ENCODE measurements at regions not wholly inside any gene's neighbourhood (a gene's known extent, or its start where the extent isn't known, plus 50 kb on each side); places are given as distances from the start of the nearest gene placed in this dataset.

- WGBS, 2 donors: 80 to 89% methylated on average over 5 of the region's 5 CpGs
- Histone ChIP-seq H3K27ac (ENCODE audit: low read depth in 2 of 2, low read length in 1 of 2) (no peak overlapping the region), H3K36me3 (ENCODE audit: control insufficient read depth in 2 of 2, insufficient read depth in 2 of 2, low read length in 1 of 2) (no peaks in the 10 kb centered on the region), H3K4me1 (ENCODE audit: control insufficient read depth in 2 of 2, insufficient read depth in 2 of 2, low read length in 1 of 2) (no peaks in the 10 kb centered on the region), H3K4me3 (ENCODE audit: low read depth in 1 of 2, low read length in 2 of 2) (no peak overlapping the region), H3K9me3 (ENCODE audit: control insufficient read depth in 2 of 2, insufficient read depth in 1 of 2, low read depth in 1 of 2, low read length in 1 of 2) (no peaks in the 10 kb centered on the region), H3K27me3 (ENCODE audit: control insufficient read depth in 1 of 2, insufficient read depth in 2 of 2, low read length in 2 of 2) (no peaks in the 10 kb centered on the region)
These were observed 173.5 kb downstream of the ZNF608 start for GRCh38 chr5:124572971-124573370.

GRCh38 chr5:124570285-124571035 is 176.0 kb downstream of the ZNF608 start:
- Histone ChIP-seq H3K27me3 (ENCODE audit: control insufficient read depth in 1 of 2, insufficient read depth in 2 of 2, low read length in 2 of 2) (no peaks in the 10 kb centered on the region), H3K36me3 (ENCODE audit: control insufficient read depth in 2 of 2, insufficient read depth in 2 of 2, low read length in 1 of 2) (no peaks in the 10 kb centered on the region), H3K4me3 (ENCODE audit: low read depth in 1 of 2, low read length in 2 of 2) (no peak overlapping the region), H3K4me1 (ENCODE audit: control insufficient read depth in 2 of 2, insufficient read depth in 2 of 2, low read length in 1 of 2) (no peaks in the 10 kb centered on the region), H3K27ac (ENCODE audit: low read depth in 2 of 2, low read length in 1 of 2) (no peak overlapping the region), H3K9me3 (ENCODE audit: control insufficient read depth in 2 of 2, insufficient read depth in 1 of 2, low read depth in 1 of 2, low read length in 1 of 2) (no peaks in the 10 kb centered on the region)
- WGBS, 2 donors: 56 to 65% methylated on average over 9 of the region's 9 CpGs

GRCh38 chr5:124566875-124567450 is 179.5 kb downstream of the ZNF608 start:
- H3K4me3 ChIP-seq (ENCODE audit: low read depth in 1 of 2, low read length in 2 of 2): no peak overlapping the region
- H3K27me3 ChIP-seq (ENCODE audit: control insufficient read depth in 1 of 2, insufficient read depth in 2 of 2, low read length in 2 of 2): no peaks in the 10 kb centered on the region
- 84 to 89% methylated on average over 7 of the region's 7 CpGs for WGBS, 2 donors
- H3K4me1 ChIP-seq (ENCODE audit: control insufficient read depth in 2 of 2, insufficient read depth in 2 of 2, low read length in 1 of 2): no peaks in the 10 kb centered on the region
- no peak overlapping the region for H3K27ac ChIP-seq (ENCODE audit: low read depth in 2 of 2, low read length in 1 of 2)
- no peaks in the 10 kb centered on the region for H3K9me3 ChIP-seq (ENCODE audit: control insufficient read depth in 2 of 2, insufficient read depth in 1 of 2, low read depth in 1 of 2, low read length in 1 of 2)
- no peaks in the 10 kb centered on the region for H3K36me3 ChIP-seq (ENCODE audit: control insufficient read depth in 2 of 2, insufficient read depth in 2 of 2, low read length in 1 of 2)

DNA sequence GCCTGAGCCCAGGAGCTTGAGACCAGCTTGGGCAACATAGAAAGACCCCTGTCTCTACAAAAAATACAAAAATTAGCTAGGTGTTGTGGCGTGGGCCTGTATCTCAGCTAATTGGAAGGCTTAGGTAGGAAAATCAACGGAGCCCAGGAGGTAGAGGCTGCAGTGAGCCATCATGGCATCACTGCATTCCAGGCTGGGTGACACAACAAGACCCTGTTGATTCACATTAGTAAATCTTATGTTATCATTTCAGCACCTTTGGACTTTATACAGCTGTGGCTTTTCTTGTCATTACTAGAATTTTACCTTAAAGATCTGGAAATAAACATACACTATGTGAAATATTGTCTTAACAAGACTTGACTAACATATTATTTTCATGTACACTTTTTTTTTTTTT is 185.0 kb downstream of the ZNF608 start:
- 93 to 100% methylated on average over 2 of the region's 2 CpGs for WGBS, 2 donors
- Histone ChIP-seq H3K27me3 (ENCODE audit: control insufficient read depth in 1 of 2, insufficient read depth in 2 of 2, low read length in 2 of 2) (no peaks in the 10 kb centered on the region), H3K4me3 (ENCODE audit: low read depth in 1 of 2, low read length in 2 of 2) (no peak overlapping the region)

DNA sequence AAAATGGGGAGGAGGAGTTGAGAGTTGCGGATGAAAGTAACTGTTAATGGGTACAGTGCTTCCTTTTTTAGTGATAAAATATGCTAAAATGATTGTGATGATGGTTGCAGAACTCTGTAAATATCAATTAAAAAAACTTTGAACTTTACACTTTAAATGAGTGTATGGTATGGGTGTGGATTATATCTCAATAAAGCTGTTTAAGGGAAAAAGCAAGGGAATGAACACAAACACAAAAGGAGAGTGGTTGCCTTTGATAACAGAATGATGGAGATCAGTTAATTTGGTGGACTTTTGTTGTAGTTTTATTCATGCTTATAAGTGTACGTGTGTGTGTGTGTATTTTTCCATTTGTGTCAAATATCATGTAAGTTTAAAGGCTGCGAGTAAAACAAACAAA is 186.1 kb downstream of the ZNF608 start:
- no peaks in the 10 kb centered on the region for H3K4me1 ChIP-seq (ENCODE audit: control insufficient read depth in 2 of 2, insufficient read depth in 2 of 2, low read length in 1 of 2)

More for the DNA sequence above, 185.0 kb downstream of the ZNF608 start:
- Histone ChIP-seq H3K36me3 (ENCODE audit: control insufficient read depth in 2 of 2, insufficient read depth in 2 of 2, low read length in 1 of 2) (no peaks in the 10 kb centered on the region), H3K27ac (ENCODE audit: low read depth in 2 of 2, low read length in 1 of 2) (no peak overlapping the region), H3K4me1 (ENCODE audit: control insufficient read depth in 2 of 2, insufficient read depth in 2 of 2, low read length in 1 of 2) (no peaks in the 10 kb centered on the region), H3K9me3 (ENCODE audit: control insufficient read depth in 2 of 2, insufficient read depth in 1 of 2, low read depth in 1 of 2, low read length in 1 of 2) (no peaks in the 10 kb centered on the region)

DNA sequence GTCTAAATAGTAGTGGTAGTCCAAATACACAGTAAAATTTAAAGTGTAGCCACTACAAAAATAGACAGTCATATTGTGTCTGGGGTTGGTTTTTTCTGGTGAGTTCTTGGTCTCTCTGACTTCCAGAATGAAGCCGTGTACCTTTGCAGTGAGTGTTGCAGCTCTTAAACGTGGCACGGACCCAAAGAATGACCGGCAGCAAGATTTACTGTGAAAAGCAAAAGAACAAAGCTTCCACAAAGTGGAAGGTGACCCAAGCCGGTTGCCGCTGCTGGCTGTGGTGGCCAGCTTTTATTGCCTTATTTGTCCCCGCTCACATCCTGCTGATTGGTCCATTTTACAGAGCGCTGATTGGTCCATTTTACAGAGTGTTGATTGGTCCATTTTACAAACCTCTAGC is 188.7 kb downstream of the ZNF608 start:
- 96 to 98% methylated on average over 8 of the region's 8 CpGs for WGBS, 2 donors
- no peak overlapping the region for H3K27ac ChIP-seq (ENCODE audit: low read depth in 2 of 2, low read length in 1 of 2)
- H3K36me3 ChIP-seq (ENCODE audit: control insufficient read depth in 2 of 2, insufficient read depth in 2 of 2, low read length in 1 of 2): no peaks in the 10 kb centered on the region
- H3K27me3 ChIP-seq (ENCODE audit: control insufficient read depth in 1 of 2, insufficient read depth in 2 of 2, low read length in 2 of 2): no peaks in the 10 kb centered on the region
- no peaks in the 10 kb centered on the region for H3K9me3 ChIP-seq (ENCODE audit: control insufficient read depth in 2 of 2, insufficient read depth in 1 of 2, low read depth in 1 of 2, low read length in 1 of 2)
- H3K4me1 ChIP-seq (ENCODE audit: control insufficient read depth in 2 of 2, insufficient read depth in 2 of 2, low read length in 1 of 2): no peaks in the 10 kb centered on the region
- H3K4me3 ChIP-seq (ENCODE audit: low read depth in 1 of 2, low read length in 2 of 2): no peak overlapping the region

More for the DNA sequence above, 186.1 kb downstream of the ZNF608 start:
- H3K36me3 ChIP-seq (ENCODE audit: control insufficient read depth in 2 of 2, insufficient read depth in 2 of 2, low read length in 1 of 2): no peaks in the 10 kb centered on the region
- 70 to 80% methylated on average over 3 of the region's 3 CpGs for WGBS, 2 donors
- no peak overlapping the region for H3K4me3 ChIP-seq (ENCODE audit: low read depth in 1 of 2, low read length in 2 of 2)
- no peaks in the 10 kb centered on the region for H3K9me3 ChIP-seq (ENCODE audit: control insufficient read depth in 2 of 2, insufficient read depth in 1 of 2, low read depth in 1 of 2, low read length in 1 of 2)
- H3K27ac ChIP-seq (ENCODE audit: low read depth in 2 of 2, low read length in 1 of 2): no peak overlapping the region
- no peaks in the 10 kb centered on the region for H3K27me3 ChIP-seq (ENCODE audit: control insufficient read depth in 1 of 2, insufficient read depth in 2 of 2, low read length in 2 of 2)

- Histone ChIP-seq H3K4me3 (ENCODE audit: low read depth in 1 of 2, low read length in 2 of 2) (no peak overlapping the region), H3K36me3 (ENCODE audit: control insufficient read depth in 2 of 2, insufficient read depth in 2 of 2, low read length in 1 of 2) (no peaks in the 10 kb centered on the region), H3K9me3 (ENCODE audit: control insufficient read depth in 2 of 2, insufficient read depth in 1 of 2, low read depth in 1 of 2, low read length in 1 of 2) (no peaks in the 10 kb centered on the region), H3K27me3 (ENCODE audit: control insufficient read depth in 1 of 2, insufficient read depth in 2 of 2, low read length in 2 of 2) (no peaks in the 10 kb centered on the region), H3K4me1 (ENCODE audit: control insufficient read depth in 2 of 2, insufficient read depth in 2 of 2, low read length in 1 of 2) (no peaks in the 10 kb centered on the region), H3K27ac (ENCODE audit: low read depth in 2 of 2, low read length in 1 of 2) (no peak overlapping the region)
- 82 to 90% methylated on average over 2 of the region's 2 CpGs for WGBS, 2 donors
These were observed 191.5 kb downstream of the ZNF608 start for GRCh38 chr5:124554746-124555578.

DNA sequence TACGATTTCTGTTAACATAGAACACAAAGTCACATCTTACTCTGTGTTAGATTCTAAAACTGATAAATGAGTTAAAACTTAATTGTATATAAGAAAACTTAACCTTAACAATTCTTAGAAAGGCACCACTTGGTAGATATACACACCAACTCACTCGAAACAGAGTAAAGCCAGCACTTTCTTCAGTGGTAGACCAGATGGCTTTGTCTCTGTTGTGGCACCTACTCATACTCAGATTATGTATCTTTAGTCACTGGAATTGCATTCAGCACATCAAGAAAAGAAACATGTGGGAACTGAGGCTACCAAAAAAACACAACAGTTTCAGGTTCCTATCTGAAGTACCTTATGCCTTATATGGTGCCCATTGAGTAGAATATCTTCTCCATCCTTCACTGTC is 192.5 kb downstream of the ZNF608 start:
- Histone ChIP-seq H3K4me1 (ENCODE audit: control insufficient read depth in 2 of 2, insufficient read depth in 2 of 2, low read length in 1 of 2) (no peaks in the 10 kb centered on the region), H3K36me3 (ENCODE audit: control insufficient read depth in 2 of 2, insufficient read depth in 2 of 2, low read length in 1 of 2) (no peaks in the 10 kb centered on the region), H3K27ac (ENCODE audit: low read depth in 2 of 2, low read length in 1 of 2) (no peak overlapping the region), H3K4me3 (ENCODE audit: low read depth in 1 of 2, low read length in 2 of 2) (no peak overlapping the region), H3K27me3 (ENCODE audit: control insufficient read depth in 1 of 2, insufficient read depth in 2 of 2, low read length in 2 of 2) (no peaks in the 10 kb centered on the region), H3K9me3 (ENCODE audit: control insufficient read depth in 2 of 2, insufficient read depth in 1 of 2, low read depth in 1 of 2, low read length in 1 of 2) (no peaks in the 10 kb centered on the region)
- WGBS, 2 donors: 92 to 93% methylated on average over 2 of the region's 2 CpGs

DNA sequence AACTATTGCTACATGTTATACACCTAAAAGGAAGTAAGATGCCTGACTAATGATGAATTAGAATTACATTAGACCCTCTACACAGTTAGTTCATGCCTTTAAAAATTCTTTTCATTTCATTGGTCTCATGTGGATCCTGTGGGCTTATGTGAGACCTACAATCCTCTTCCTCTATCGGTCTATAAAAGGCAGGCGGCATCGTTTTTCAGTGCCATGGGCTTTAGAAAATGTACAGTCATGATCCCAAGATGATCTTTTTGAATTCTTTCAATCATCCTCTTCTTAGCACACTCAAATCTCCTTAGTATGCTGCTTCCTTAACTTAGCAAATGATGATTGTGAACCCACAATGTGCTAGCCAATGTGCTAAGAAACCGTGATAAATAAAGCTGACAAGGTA is 193.9 kb downstream of the ZNF608 start:
- Histone ChIP-seq H3K9me3 (ENCODE audit: control insufficient read depth in 2 of 2, insufficient read depth in 1 of 2, low read depth in 1 of 2, low read length in 1 of 2) (no peaks in the 10 kb centered on the region), H3K36me3 (ENCODE audit: control insufficient read depth in 2 of 2, insufficient read depth in 2 of 2, low read length in 1 of 2) (no peaks in the 10 kb centered on the region), H3K4me3 (ENCODE audit: low read depth in 1 of 2, low read length in 2 of 2) (no peak overlapping the region), H3K4me1 (ENCODE audit: control insufficient read depth in 2 of 2, insufficient read depth in 2 of 2, low read length in 1 of 2) (no peaks in the 10 kb centered on the region), H3K27ac (ENCODE audit: low read depth in 2 of 2, low read length in 1 of 2) (no peak overlapping the region), H3K27me3 (ENCODE audit: control insufficient read depth in 1 of 2, insufficient read depth in 2 of 2, low read length in 2 of 2) (no peaks in the 10 kb centered on the region)
- 91 to 93% methylated on average over 4 of the region's 4 CpGs for WGBS, 2 donors

Measured in esophagus (tissue), 2 donors.